HCT116 (cell line): ENCODE measurements at regions not wholly inside any gene's neighbourhood (a gene's known extent, or its start where the extent isn't known, plus 50 kb on each side); places are given as distances from the start of the nearest gene placed in this dataset.

Experiments used
- EZH2 ChIP-seq: fragments of 200-600 bp; sonication (generic); IDR thresholded peaks from 2 replicates; pipeline ENCODE4 v1.6.1; 2017; ENCODE audit warnings: antibody characterized with exemption, mixed run types
- FOSL1 ChIP-seq: IDR thresholded peaks from 2 replicates; pipeline ENCODE4 v1.6.1; 2012; ENCODE audit warnings: low read depth
- POLR2A ChIP-seq: IDR thresholded peaks from 2 replicates; pipeline ENCODE4 v1.7.0; 2011; ENCODE audit warnings: borderline replicate concordance; ENCODE audit not compliant: insufficient read depth, insufficient read length; ENCODE audit errors: extremely low read depth
- RAD21 ChIP-seq: IDR thresholded peaks from 2 replicates; pipeline ENCODE4 v1.6.1; 2012; ENCODE audit warnings: low read depth, mild to moderate bottlenecking
- SP1 ChIP-seq: IDR thresholded peaks from 2 replicates; pipeline ENCODE4 v1.6.1; 2012; ENCODE audit warnings: low read depth
- TCF7L2 ChIP-seq: IDR thresholded peaks from 2 replicates; pipeline ENCODE4 v1.7.0; 2011; ENCODE audit warnings: borderline replicate concordance, inconsistent platforms; ENCODE audit not compliant: insufficient read depth, insufficient read length; ENCODE audit errors: extremely low read depth
- YY1 ChIP-seq: IDR thresholded peaks from 2 replicates; pipeline ENCODE4 v1.6.1; 2011; ENCODE audit warnings: low read length, low read depth, moderate library complexity, mild to moderate bottlenecking; ENCODE audit not compliant: insufficient replicate concordance; ENCODE audit errors: extremely low read depth
- ZFX ChIP-seq: fragments of 450-650 bp; IDR thresholded peaks from 2 replicates; pipeline ENCODE4 v1.6.1; 2017
- TF ChIP-seq, protein P1 (sequence below), 3 experiments: fragments of 200-600 bp in 1 of 3; sonication (generic) in 1 of 3; IDR thresholded peaks in 2 of 3; conservative IDR thresholded peaks in 1 of 3; 2 replicates each; pipeline ENCODE4 v1.5.1; 2012 to 2017; ENCODE audit warnings: low read depth in 2 of 3, low read length in 2 of 3, antibody characterized with exemption in 1 of 3, borderline replicate concordance in 1 of 3, control low read depth in 1 of 3, mild to moderate bottlenecking in 1 of 3, mixed read lengths in 1 of 3, mixed run types in 1 of 3, moderate library complexity in 1 of 3; ENCODE audit not compliant: insufficient read depth in 1 of 3
- TF ChIP-seq, protein P2 (sequence below): IDR thresholded peaks from 2 replicates; pipeline ENCODE4 v1.6.1; 2012; ENCODE audit warnings: low read depth
- TF ChIP-seq, protein P3 (sequence below): IDR thresholded peaks from 2 replicates; pipeline ENCODE4 v1.6.1; 2012
- TF ChIP-seq, protein P4 (sequence below): IDR thresholded peaks from 2 replicates; pipeline ENCODE4 v1.6.1; 2012

DNA sequence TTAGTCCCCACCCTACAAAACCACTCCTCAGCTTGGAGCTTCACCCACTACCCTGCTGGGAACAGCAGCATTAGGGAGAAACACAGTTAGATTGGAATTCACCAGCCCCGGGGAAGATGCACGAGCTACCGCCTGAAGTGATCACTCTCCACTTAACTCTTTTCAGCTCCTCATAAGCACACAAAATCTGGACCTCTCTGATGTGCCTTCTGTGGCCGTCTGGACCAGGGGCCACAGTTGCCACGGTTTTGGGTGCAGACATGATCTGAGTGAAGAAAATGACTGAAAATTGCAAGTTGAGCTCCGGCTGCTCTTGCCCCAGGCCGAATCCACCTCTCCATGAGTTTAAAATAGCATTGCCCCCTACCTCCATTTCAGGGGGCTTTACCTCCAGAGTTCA is 95.2 kb downstream of the TENT4A start:
- TF ChIP-seq, protein P1, sequence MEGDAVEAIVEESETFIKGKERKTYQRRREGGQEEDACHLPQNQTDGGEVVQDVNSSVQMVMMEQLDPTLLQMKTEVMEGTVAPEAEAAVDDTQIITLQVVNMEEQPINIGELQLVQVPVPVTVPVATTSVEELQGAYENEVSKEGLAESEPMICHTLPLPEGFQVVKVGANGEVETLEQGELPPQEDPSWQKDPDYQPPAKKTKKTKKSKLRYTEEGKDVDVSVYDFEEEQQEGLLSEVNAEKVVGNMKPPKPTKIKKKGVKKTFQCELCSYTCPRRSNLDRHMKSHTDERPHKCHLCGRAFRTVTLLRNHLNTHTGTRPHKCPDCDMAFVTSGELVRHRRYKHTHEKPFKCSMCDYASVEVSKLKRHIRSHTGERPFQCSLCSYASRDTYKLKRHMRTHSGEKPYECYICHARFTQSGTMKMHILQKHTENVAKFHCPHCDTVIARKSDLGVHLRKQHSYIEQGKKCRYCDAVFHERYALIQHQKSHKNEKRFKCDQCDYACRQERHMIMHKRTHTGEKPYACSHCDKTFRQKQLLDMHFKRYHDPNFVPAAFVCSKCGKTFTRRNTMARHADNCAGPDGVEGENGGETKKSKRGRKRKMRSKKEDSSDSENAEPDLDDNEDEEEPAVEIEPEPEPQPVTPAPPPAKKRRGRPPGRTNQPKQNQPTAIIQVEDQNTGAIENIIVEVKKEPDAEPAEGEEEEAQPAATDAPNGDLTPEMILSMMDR (IDR thresholded peaks at IDR 0.05 in 2 of 3, conservative IDR thresholded peaks at IDR 0.05 in 1 of 3; ENCODE audit: borderline replicate concordance in 1 of 3, insufficient read depth in 1 of 3, low read depth in 2 of 3, low read length in 2 of 3), result no peak
- TF ChIP-seq RAD21 (no peak), FOSL1 (no peak), TCF7L2 (no peak), EZH2 (no peak), YY1 (no peak), ZFX (no peak), SP1 (no peak), POLR2A (no peak)
- TF ChIP-seq, protein P2, sequence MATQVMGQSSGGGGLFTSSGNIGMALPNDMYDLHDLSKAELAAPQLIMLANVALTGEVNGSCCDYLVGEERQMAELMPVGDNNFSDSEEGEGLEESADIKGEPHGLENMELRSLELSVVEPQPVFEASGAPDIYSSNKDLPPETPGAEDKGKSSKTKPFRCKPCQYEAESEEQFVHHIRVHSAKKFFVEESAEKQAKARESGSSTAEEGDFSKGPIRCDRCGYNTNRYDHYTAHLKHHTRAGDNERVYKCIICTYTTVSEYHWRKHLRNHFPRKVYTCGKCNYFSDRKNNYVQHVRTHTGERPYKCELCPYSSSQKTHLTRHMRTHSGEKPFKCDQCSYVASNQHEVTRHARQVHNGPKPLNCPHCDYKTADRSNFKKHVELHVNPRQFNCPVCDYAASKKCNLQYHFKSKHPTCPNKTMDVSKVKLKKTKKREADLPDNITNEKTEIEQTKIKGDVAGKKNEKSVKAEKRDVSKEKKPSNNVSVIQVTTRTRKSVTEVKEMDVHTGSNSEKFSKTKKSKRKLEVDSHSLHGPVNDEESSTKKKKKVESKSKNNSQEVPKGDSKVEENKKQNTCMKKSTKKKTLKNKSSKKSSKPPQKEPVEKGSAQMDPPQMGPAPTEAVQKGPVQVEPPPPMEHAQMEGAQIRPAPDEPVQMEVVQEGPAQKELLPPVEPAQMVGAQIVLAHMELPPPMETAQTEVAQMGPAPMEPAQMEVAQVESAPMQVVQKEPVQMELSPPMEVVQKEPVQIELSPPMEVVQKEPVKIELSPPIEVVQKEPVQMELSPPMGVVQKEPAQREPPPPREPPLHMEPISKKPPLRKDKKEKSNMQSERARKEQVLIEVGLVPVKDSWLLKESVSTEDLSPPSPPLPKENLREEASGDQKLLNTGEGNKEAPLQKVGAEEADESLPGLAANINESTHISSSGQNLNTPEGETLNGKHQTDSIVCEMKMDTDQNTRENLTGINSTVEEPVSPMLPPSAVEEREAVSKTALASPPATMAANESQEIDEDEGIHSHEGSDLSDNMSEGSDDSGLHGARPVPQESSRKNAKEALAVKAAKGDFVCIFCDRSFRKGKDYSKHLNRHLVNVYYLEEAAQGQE, result no peak
- TF ChIP-seq, protein P3, sequence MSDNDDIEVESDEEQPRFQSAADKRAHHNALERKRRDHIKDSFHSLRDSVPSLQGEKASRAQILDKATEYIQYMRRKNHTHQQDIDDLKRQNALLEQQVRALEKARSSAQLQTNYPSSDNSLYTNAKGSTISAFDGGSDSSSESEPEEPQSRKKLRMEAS, result no peak
- TF ChIP-seq, protein P4, sequence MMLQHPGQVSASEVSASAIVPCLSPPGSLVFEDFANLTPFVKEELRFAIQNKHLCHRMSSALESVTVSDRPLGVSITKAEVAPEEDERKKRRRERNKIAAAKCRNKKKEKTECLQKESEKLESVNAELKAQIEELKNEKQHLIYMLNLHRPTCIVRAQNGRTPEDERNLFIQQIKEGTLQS, result no peak
